ENCODE measurements at regions not wholly inside any gene's neighbourhood (a gene's known extent, or its start where the extent isn't known, plus 50 kb on each side); places are given as distances from the start of the nearest gene placed in this dataset.
"Not testable (repeated sequence)": the region's sequence is repeated elsewhere in the genome, so short reads cannot be mapped to it uniquely, and the experiment has no call there.

DNA sequence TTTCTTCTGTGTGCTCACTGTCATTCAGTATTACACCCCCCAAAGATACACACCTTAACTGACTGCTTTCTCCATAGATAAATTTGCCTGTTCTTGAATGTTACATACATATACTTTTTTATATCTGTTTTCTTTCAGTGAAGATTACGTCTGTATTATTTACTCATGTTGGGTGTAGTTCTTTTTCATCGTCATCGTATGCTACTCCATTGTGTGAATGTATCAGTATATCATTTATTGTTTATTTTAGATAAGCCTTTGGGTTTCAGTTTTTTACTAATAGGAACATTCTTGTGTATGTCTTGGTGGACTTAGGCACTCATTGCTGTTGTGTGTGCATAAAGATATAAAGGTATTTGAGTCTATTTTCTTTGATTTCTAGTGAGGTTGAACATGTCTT lies 64.4 kb downstream of the SEPTIN7 start:
- Mint-ChIP-seq H3K4me1 (peaks cover 3% of the 10 kb centered on the region), H3K27me3 (ENCODE audit: insufficient read depth, low read depth) (no peaks in the 10 kb centered on the region), H3K9me3 (no peaks in the 10 kb centered on the region), H3K4me3 (no peak overlapping the region), H3K36me3 (peaks cover 41% of the 10 kb centered on the region), H3K27ac (no peak overlapping the region)
- H3K27ac ChIP-seq = no peak overlapping the region
- H3K36me3 ChIP-seq = peaks cover 11% of the 10 kb centered on the region
- H3K27me3 ChIP-seq = no peaks in the 10 kb centered on the region
- peaks cover 13% of the 10 kb centered on the region for H4K20me1 ChIP-seq (ENCODE audit: low read depth)
- H3K4me2 ChIP-seq = no peak overlapping the region
- no peak overlapping the region for H3K4me3 ChIP-seq
- DNase-seq (ENCODE audit: low spot score) = no peak
- H2AFZ ChIP-seq (replicated peaks) = no peak overlapping the region
- peaks cover 40% of the 10 kb centered on the region for H3K79me2 ChIP-seq (ENCODE audit: low read depth)
- TF ChIP-seq EZH2 (IDR thresholded peaks at IDR 0.05) = no peak
- no peak for TF ChIP-seq EZH2phosphoT487 (IDR thresholded peaks at IDR 0.05)
- TF ChIP-seq, protein P1, sequence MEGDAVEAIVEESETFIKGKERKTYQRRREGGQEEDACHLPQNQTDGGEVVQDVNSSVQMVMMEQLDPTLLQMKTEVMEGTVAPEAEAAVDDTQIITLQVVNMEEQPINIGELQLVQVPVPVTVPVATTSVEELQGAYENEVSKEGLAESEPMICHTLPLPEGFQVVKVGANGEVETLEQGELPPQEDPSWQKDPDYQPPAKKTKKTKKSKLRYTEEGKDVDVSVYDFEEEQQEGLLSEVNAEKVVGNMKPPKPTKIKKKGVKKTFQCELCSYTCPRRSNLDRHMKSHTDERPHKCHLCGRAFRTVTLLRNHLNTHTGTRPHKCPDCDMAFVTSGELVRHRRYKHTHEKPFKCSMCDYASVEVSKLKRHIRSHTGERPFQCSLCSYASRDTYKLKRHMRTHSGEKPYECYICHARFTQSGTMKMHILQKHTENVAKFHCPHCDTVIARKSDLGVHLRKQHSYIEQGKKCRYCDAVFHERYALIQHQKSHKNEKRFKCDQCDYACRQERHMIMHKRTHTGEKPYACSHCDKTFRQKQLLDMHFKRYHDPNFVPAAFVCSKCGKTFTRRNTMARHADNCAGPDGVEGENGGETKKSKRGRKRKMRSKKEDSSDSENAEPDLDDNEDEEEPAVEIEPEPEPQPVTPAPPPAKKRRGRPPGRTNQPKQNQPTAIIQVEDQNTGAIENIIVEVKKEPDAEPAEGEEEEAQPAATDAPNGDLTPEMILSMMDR (IDR thresholded peaks at IDR 0.05) = no peak
- no peaks in the 10 kb centered on the region for H3K9me3 ChIP-seq (ENCODE audit: low read depth)
- H3F3A ChIP-seq (ENCODE audit: low read depth) = no peaks in the 10 kb centered on the region
- H3K9ac ChIP-seq = no peak overlapping the region
- H3K4me1 ChIP-seq = peaks cover 19% of the 10 kb centered on the region

DNA sequence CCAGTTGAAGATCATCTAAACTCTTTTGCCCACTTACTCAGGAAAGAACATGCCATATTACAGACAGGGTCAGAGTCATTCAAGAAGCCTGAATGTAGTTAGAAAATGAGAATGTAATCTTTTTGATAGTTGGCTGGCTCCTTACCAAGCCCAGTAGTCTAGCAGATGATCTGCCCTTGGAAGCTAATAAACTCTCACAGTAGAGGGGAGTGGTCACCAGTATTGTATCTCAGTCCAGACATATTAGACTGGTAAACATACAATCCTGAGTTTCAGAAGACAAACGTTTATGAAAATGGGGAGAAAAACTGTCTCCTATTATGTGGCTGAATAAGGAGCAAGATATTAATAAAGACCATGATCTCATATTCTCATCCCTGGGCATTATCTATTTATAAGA lies 65.3 kb downstream of the SEPTIN7 start:
- Histone ChIP-seq H3K27me3 (no peaks in the 10 kb centered on the region), H3F3A (ENCODE audit: low read depth) (no peaks in the 10 kb centered on the region), H3K4me1 (peaks cover 10% of the 10 kb centered on the region), H3K27ac (no peak overlapping the region), H4K20me1 (ENCODE audit: low read depth) (peaks cover 8% of the 10 kb centered on the region), H3K36me3 (peaks cover 11% of the 10 kb centered on the region), H3K9ac (no peak overlapping the region), H3K9me3 (ENCODE audit: low read depth) (no peaks in the 10 kb centered on the region), H2AFZ (replicated peaks) (no peak overlapping the region), H3K79me2 (ENCODE audit: low read depth) (peaks cover 34% of the 10 kb centered on the region), H3K4me3 (no peak overlapping the region), H3K4me2 (no peak overlapping the region)
- peaks cover 3% of the 10 kb centered on the region for H3K4me1 Mint-ChIP-seq
- TF ChIP-seq EZH2phosphoT487 (IDR thresholded peaks at IDR 0.05) (no peak), EZH2 (IDR thresholded peaks at IDR 0.05) (no peak)
- TF ChIP-seq, protein P1 (IDR thresholded peaks at IDR 0.05) = no peak
- no peak overlapping the region for H3K4me3 Mint-ChIP-seq
- H3K9me3 Mint-ChIP-seq = no peaks in the 10 kb centered on the region
- no peaks in the 10 kb centered on the region for H3K27me3 Mint-ChIP-seq (ENCODE audit: insufficient read depth, low read depth)
- DNase-seq (ENCODE audit: low spot score) = no peak
- H3K27ac Mint-ChIP-seq = no peak overlapping the region
- H3K36me3 Mint-ChIP-seq = peaks cover 37% of the 10 kb centered on the region

GRCh38 chr7:35869117-35869516 lies 68.3 kb downstream of the SEPTIN7 start:
- H3K4me1 ChIP-seq; H3K27me3 Mint-ChIP-seq (ENCODE audit: insufficient read depth, low read depth); H3K27me3 ChIP-seq; H4K20me1 ChIP-seq (ENCODE audit: low read depth); H3K9me3 Mint-ChIP-seq; H3K9ac ChIP-seq; H3K4me1 Mint-ChIP-seq; H3K27ac Mint-ChIP-seq; H3K4me3 ChIP-seq; DNase-seq (ENCODE audit: low spot score); H2AFZ ChIP-seq (replicated peaks); H3F3A ChIP-seq (ENCODE audit: low read depth); H3K79me2 ChIP-seq (ENCODE audit: low read depth); H3K9me3 ChIP-seq (ENCODE audit: low read depth); H3K27ac ChIP-seq; H3K4me2 ChIP-seq; H3K4me3 Mint-ChIP-seq: not testable (repeated sequence)
- peaks cover 11% of the 10 kb centered on the region for H3K36me3 ChIP-seq
- H3K36me3 Mint-ChIP-seq = peaks cover 36% of the 10 kb centered on the region

DNA sequence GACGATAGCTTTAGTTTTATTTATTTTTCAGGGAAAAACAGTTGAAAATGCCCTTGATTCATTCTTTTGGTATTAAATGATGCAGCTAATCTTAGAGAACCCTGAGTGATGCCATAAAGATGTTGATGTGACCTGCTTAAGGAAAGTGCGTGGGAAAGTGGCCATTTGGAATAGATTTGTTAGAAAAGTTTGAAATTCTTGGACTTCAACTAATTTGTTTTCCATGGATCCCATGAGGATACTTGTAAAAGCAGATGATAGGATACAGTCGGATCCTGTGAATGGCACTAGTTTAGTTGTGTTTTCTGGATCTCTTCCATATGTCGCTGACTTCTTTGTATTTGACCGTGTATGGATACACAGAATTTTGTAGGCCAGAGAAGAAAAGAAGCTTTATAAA lies 69.0 kb downstream of the SEPTIN7 start:
- Histone ChIP-seq H3K4me1 (no peaks in the 10 kb centered on the region), H3K9ac (no peak overlapping the region), H3K4me2 (no peak overlapping the region), H2AFZ (replicated peaks) (no peak overlapping the region), H3F3A (ENCODE audit: low read depth) (no peaks in the 10 kb centered on the region), H3K27ac (no peak overlapping the region), H3K36me3 (peaks cover 6% of the 10 kb centered on the region), H3K79me2 (ENCODE audit: low read depth) (peaks cover 6% of the 10 kb centered on the region), H4K20me1 (ENCODE audit: low read depth) (no peaks in the 10 kb centered on the region), H3K4me3 (no peak overlapping the region), H3K27me3 (no peaks in the 10 kb centered on the region), H3K9me3 (ENCODE audit: low read depth) (no peaks in the 10 kb centered on the region)
- Mint-ChIP-seq H3K36me3 (peaks cover 37% of the 10 kb centered on the region), H3K27ac (no peak overlapping the region), H3K4me1 (no peaks in the 10 kb centered on the region), H3K9me3 (no peaks in the 10 kb centered on the region), H3K4me3 (no peak overlapping the region), H3K27me3 (ENCODE audit: insufficient read depth, low read depth) (no peaks in the 10 kb centered on the region)
- no peak for DNase-seq (ENCODE audit: low spot score)
- TF ChIP-seq, protein P1 (IDR thresholded peaks at IDR 0.05) = no peak
- TF ChIP-seq EZH2 (IDR thresholded peaks at IDR 0.05) (no peak), EZH2phosphoT487 (IDR thresholded peaks at IDR 0.05) (no peak)

Data from neural progenitor cell (in vitro differentiated cells).